ENCODE measurements at regions not wholly inside any gene's neighbourhood (a gene's known extent, or its start where the extent isn't known, plus 50 kb on each side); places are given as distances from the start of the nearest gene placed in this dataset.

GRCh38 chr2:175362331-175362730 lies 180.8 kb upstream of the ATP5MC3 start:
- TF ChIP-seq POLR2A (IDR thresholded peaks at IDR 0.05): no peak
- TF ChIP-seq CTCF (IDR thresholded peaks at IDR 0.05): no peak

Data from uterus (tissue), 2 donors.